Colonic mucosa (tissue), 4 donors: ENCODE measurements at regions not wholly inside any gene's neighbourhood (a gene's known extent, or its start where the extent isn't known, plus 50 kb on each side); places are given as distances from the start of the nearest gene placed in this dataset.

Experiments
- DNase-seq: peaks from one replicate; pipeline ENCODE4 v3.0.0-alpha.2; 2020
- H3K27ac ChIP-seq: fragments of 200-600 bp; one replicate; pipeline ENCODE4 v1.8.0; 2021
- H3K27me3 ChIP-seq: fragments of 200-600 bp; one replicate; pipeline ENCODE4 v1.8.0; 2021
- H3K36me3 ChIP-seq: fragments of 200-600 bp; one replicate; pipeline ENCODE4 v1.8.0; 2021
- H3K4me1 ChIP-seq: fragments of 200-600 bp; one replicate; pipeline ENCODE4 v1.8.0; 2021; ENCODE audit warnings: mild to moderate bottlenecking
- H3K4me3 ChIP-seq: fragments of 200-600 bp; one replicate; pipeline ENCODE4 v1.8.0; 2021
- H3K9ac ChIP-seq, 2 donors: one replicate each; pipeline ENCODE4 v1.7.0; 2013; ENCODE audit warnings: control low read depth in 2 of 2, low read depth in 2 of 2, low read length in 2 of 2
- H3K9me3 ChIP-seq: fragments of 200-600 bp; one replicate; pipeline ENCODE4 v1.8.0; 2021
- CTCF ChIP-seq: fragments of 200-600 bp; IDR thresholded peaks from one replicate; pipeline ENCODE4 v1.8.0; 2022; ENCODE audit warnings: antibody characterized with exemption, mild to moderate bottlenecking
- intact Hi-C: fragments of 100-400 bp; cut with DNase I; formaldehyde crosslinking; loops from one replicate; pipeline ENCODE4 v1.14.1; 2022
- donor health status: healthy.
- donor health status: DM: no; HTN: no; CAD: no.
- donor health status: DM: no; HTN: no; CAD: no.

GRCh38 chr2:175628243-175628642, 373.8 kb downstream of the LNPK start:
- Histone ChIP-seq H3K4me1 (no peaks in the 10 kb centered on the region), H3K4me3 (no peak overlapping the region), H3K27me3 (no peaks in the 10 kb centered on the region), H3K9me3 (no peaks in the 10 kb centered on the region), H3K9ac (no peak overlapping the region), H3K36me3 (no peaks in the 10 kb centered on the region), H3K27ac (no peak overlapping the region)
- TF ChIP-seq CTCF, result no peak
- DNase-seq, result no peak
- intact Hi-C loops, result no loop called here

GRCh38 chr2:175627405-175627804, 374.7 kb downstream of the LNPK start:
- no peaks in the 10 kb centered on the region for H3K4me1 ChIP-seq
- no peak overlapping the region for H3K27ac ChIP-seq
- intact Hi-C loops, result no loop called here
- no peak for TF ChIP-seq CTCF
- DNase-seq, result no peak
- H3K4me3 ChIP-seq, result no peak overlapping the region
- no peaks in the 10 kb centered on the region for H3K27me3 ChIP-seq
- H3K9me3 ChIP-seq, result no peaks in the 10 kb centered on the region
- H3K9ac ChIP-seq, result no peak overlapping the region
- H3K36me3 ChIP-seq, result no peaks in the 10 kb centered on the region

GRCh38 chr2:175626796-175627195, 375.3 kb downstream of the LNPK start:
- intact Hi-C loops, result no loop called here
- TF ChIP-seq CTCF, result no peak
- no peaks in the 10 kb centered on the region for H3K4me1 ChIP-seq
- no peak for DNase-seq
- no peak overlapping the region for H3K9ac ChIP-seq
- no peaks in the 10 kb centered on the region for H3K36me3 ChIP-seq
- H3K27me3 ChIP-seq, result no peaks in the 10 kb centered on the region
- no peak overlapping the region for H3K4me3 ChIP-seq
- H3K27ac ChIP-seq, result no peak overlapping the region
- H3K9me3 ChIP-seq, result no peaks in the 10 kb centered on the region

- Histone ChIP-seq H3K27me3 (no peaks in the 10 kb centered on the region), H3K27ac (no peak overlapping the region), H3K9me3 (no peaks in the 10 kb centered on the region), H3K4me3 (no peak overlapping the region), H3K36me3 (no peaks in the 10 kb centered on the region), H3K4me1 (no peaks in the 10 kb centered on the region), H3K9ac (no peak overlapping the region)
- no peak for TF ChIP-seq CTCF
- intact Hi-C loops, result no loop called here
- DNase-seq, result no peak
These were observed 377.3 kb downstream of the LNPK start for GRCh38 chr2:175624785-175625184.

GRCh38 chr2:175624211-175624761, 377.8 kb downstream of the LNPK start:
- Histone ChIP-seq H3K4me3 (no peak overlapping the region), H3K9ac (no peak overlapping the region), H3K36me3 (no peaks in the 10 kb centered on the region), H3K4me1 (no peaks in the 10 kb centered on the region), H3K27me3 (no peaks in the 10 kb centered on the region), H3K27ac (no peak overlapping the region), H3K9me3 (no peaks in the 10 kb centered on the region)
- intact Hi-C loops, result no loop called here
- DNase-seq, result no peak
- TF ChIP-seq CTCF, result no peak
